ENCODE measurements at regions not wholly inside any gene's neighbourhood (a gene's known extent, or its start where the extent isn't known, plus 50 kb on each side); places are given as distances from the start of the nearest gene placed in this dataset.

- no peaks in the 10 kb centered on the region for H3K4me1 ChIP-seq (replicated peaks in 1 of 2; ENCODE audit: control insufficient read depth in 2 of 2, insufficient read depth in 2 of 2, low read length in 2 of 2)
- H3K27me3 ChIP-seq (ENCODE audit: control insufficient read depth in 2 of 2, insufficient read depth in 2 of 2, low read length in 2 of 2), result peaks cover 2 to 5% of the 10 kb centered on the region in 2 experiments; a peak in 1 of 5 replicates
- intact Hi-C loops (cut with micrococcal nuclease), result no loop called here
- no peaks in the 10 kb centered on the region for H3K36me3 ChIP-seq (ENCODE audit: control insufficient read depth, insufficient read depth, low read length)
- WGBS (ENCODE audit: insufficient coverage, low coverage, missing lambda C conversion rate), result 4% methylated on average over 3 of the region's 3 CpGs
- no peak overlapping the region for H3K9ac ChIP-seq (ENCODE audit: insufficient read depth in 1 of 2, low read depth in 2 of 2, low read length in 2 of 2)
- no peak overlapping the region for H2AFZ ChIP-seq (ENCODE audit: low read depth, low read length)
- DNase-seq (ENCODE audit: extremely low read depth in 1 of 4, low spot score in 3 of 4) (no peak), FAIRE-seq (no peak), ATAC-seq (no peak)
- H3K4me2 ChIP-seq (ENCODE audit: insufficient read depth, low read length), result no peak overlapping the region
- H3K4me3 ChIP-seq, result no peak overlapping the region
- ChIA-PET POLR2A (interaction anchor here (0.6 to 0.8 kb wide), 2 partner anchors 81 to 1391 kb away, joined by 3 read pairs; no protein-coding TSS in a partner anchor), CTCF (ENCODE audit: low intra/inter-chr PET ratio) (no interaction called here)
- in situ Hi-C loops (cut with MboI), result no loop called here
- TF ChIP-seq ETV1 (tag; conservative IDR thresholded peaks at IDR 0.05; ENCODE audit: low read depth) (no peak), NFE2L1 (tag; IDR thresholded peaks at IDR 0.05; ENCODE audit: borderline replicate concordance, low read depth) (no peak), E2F8 (IDR thresholded peaks at IDR 0.05; ENCODE audit: low read depth, partially characterized antibody) (no peak), KHSRP (IDR thresholded peaks at IDR 0.05) (no peak), MYNN (IDR thresholded peaks at IDR 0.05) (no peak), MYNN (CRISPR knock-in tag; IDR thresholded peaks at IDR 0.05) (no peak)
- TF ChIP-seq, protein P1, sequence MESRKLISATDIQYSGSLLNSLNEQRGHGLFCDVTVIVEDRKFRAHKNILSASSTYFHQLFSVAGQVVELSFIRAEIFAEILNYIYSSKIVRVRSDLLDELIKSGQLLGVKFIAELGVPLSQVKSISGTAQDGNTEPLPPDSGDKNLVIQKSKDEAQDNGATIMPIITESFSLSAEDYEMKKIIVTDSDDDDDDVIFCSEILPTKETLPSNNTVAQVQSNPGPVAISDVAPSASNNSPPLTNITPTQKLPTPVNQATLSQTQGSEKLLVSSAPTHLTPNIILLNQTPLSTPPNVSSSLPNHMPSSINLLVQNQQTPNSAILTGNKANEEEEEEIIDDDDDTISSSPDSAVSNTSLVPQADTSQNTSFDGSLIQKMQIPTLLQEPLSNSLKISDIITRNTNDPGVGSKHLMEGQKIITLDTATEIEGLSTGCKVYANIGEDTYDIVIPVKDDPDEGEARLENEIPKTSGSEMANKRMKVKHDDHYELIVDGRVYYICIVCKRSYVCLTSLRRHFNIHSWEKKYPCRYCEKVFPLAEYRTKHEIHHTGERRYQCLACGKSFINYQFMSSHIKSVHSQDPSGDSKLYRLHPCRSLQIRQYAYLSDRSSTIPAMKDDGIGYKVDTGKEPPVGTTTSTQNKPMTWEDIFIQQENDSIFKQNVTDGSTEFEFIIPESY (CRISPR knock-in tag; IDR thresholded peaks at IDR 0.05), result no peak
- H4K20me1 ChIP-seq (replicated peaks; ENCODE audit: control insufficient read depth, insufficient read depth, low read length), result no peaks in the 10 kb centered on the region; the same call in 1 of the 2 replicates
- no TSS peak for BruUV-seq (replicated peaks)
- H3K9me3 ChIP-seq (replicated peaks; ENCODE audit: control insufficient read depth, insufficient read depth, low read depth, low read length), result no peaks in the 10 kb centered on the region
- no peaks in the 10 kb centered on the region for H3K9me1 ChIP-seq (ENCODE audit: control insufficient read depth, insufficient read depth, low read length)
- H3K27ac ChIP-seq (ENCODE audit: extremely low read depth, low read depth, low read length), result no peak overlapping the region
- H3K79me2 ChIP-seq (ENCODE audit: control insufficient read depth, insufficient read depth, low read length), result no peaks in the 10 kb centered on the region
These were observed 162.7 kb downstream of the SPTSSA start for GRCh38 chr14:34299360-34299759.

All from K562 (cell line).